HG02571 (cell line): ENCODE measurements at regions not wholly inside any gene's neighbourhood (a gene's known extent, or its start where the extent isn't known, plus 50 kb on each side); places are given as distances from the start of the nearest gene placed in this dataset.

Experiments
- ATAC-seq: cut with Tn5 transposase; IDR thresholded peaks from one replicate; pipeline ENCODE4 v1.9.1; 2021; ENCODE audit warnings: mild to moderate bottlenecking, moderate library complexity; ENCODE audit not compliant: unreplicated experiment

DNA sequence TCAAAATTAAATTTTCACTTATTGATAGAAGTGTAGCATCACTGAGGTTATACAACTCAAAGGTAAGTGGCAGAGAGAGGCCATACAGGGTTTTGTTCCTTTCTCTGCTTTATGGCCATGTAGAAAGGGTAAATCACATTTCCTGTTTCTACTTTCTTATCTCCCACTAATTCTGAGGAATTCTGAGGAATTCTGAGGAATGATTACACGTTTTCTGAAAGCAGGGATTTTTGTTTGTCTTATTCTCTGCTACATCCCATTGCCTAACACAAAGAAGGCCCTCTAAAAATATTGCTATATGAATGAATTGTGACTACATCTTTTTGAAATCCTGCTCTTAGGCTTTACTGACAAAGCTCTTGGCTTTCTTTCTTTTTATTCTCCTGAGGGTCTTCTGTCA is 516.9 kb upstream of the ZNF608 start:
- ATAC-seq, result no peak

DNA sequence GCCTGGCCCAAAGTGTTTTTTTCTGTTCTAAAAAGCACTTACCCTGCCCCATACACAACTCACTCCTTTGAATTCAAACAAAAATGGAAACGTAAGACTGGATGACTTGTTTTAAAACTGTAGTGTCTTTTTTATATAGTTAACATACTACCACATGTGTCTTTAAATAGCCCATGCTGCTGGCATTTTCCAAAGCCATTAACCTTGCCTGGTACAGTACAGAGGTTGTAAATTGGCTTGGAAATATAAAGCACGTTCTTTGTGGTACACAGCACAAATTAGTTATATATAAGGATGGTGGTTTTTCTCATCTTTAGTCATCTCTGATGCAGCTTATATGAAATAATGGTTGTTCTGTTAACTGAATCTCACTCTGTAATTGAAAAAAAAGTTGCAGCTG is 519.7 kb upstream of the ZNF608 start:
- ATAC-seq, result no peak

GRCh38 chr5:125267636-125268248 is 521.3 kb upstream of the ZNF608 start:
- no peak for ATAC-seq

DNA sequence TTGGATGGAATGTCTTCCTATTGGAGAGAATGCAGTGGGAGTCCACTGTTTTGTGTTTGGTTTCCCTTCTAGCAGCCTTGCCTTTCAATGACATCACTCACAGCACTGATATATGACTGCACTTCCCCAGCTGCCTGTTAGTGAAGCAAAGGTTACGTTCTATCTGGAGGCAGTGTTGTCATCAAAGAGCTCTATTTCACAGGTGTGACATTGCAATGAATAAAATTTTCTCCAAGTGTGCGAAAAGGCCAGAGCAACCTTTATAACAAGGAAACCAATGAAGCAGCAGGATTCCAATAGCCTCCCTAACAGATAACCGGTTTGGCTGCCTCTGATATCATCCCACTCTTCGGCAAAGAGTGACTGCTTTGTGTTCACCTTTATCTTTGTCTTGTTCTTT is 523.5 kb upstream of the ZNF608 start:
- no peak for ATAC-seq

GRCh38 chr5:125272357-125272756 is 525.9 kb upstream of the ZNF608 start:
- no peak for ATAC-seq

- no peak for ATAC-seq
Observed at GRCh38 chr5:125274211-125274610, 527.8 kb upstream of the ZNF608 start.

DNA sequence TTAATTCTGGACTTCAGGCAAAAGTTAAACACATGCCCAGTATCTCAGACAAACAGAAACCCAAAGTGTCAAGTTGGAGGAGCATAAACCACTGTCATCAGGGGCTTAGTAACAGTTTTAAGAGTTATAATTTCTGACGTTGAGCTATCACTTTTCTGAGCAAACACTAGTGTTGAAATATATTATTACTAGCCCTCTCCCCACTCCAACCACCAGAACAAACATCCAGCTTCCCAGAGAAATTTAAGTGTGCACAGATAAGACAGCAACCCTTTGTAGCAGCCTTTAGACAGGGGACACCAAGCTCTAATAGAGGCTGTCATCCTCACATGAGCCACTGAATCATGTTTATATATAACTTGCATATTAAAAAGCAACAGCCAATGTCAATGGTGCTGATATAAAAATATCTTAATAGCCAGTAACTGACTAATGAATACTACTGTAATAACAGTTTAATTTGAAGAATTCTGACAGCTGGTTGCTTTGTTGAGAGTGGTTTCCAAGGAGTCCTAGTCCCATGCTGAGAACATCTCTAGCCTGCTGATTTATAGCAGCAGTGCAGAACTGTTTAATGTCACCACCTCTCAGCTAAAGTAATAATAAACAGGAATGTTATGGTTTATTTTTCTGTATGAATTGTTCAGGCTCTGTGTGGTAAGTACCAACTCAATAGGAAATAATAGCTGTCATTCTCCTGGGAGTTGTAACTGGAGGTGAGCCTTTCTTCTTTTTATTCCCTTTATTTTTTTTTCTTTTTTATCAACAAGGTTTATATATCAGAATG is 528.7 kb upstream of the ZNF608 start:
- ATAC-seq, result no peak

DNA sequence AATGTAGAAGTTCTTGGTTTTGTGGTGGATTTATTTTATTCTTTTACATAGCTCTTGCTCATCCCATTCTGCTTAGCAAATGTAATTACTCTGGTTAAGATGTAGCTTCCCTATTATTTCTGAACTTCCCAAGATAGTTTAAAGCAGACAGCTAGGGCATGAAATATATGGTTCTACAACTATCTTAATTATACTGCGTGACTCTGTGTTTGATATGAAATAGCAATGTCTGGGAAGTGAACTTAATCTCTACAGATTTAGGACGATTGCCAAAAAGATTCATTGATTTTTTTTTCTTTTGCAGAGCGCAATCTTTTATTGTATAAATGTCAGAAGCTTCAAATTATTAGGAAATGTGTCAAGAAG is 529.3 kb upstream of the ZNF608 start:
- no peak for ATAC-seq

GRCh38 chr5:125276096-125276495 is 529.7 kb upstream of the ZNF608 start:
- ATAC-seq, result no peak

GRCh38 chr5:125277494-125278154 is 531.2 kb upstream of the ZNF608 start:
- no peak for ATAC-seq

DNA sequence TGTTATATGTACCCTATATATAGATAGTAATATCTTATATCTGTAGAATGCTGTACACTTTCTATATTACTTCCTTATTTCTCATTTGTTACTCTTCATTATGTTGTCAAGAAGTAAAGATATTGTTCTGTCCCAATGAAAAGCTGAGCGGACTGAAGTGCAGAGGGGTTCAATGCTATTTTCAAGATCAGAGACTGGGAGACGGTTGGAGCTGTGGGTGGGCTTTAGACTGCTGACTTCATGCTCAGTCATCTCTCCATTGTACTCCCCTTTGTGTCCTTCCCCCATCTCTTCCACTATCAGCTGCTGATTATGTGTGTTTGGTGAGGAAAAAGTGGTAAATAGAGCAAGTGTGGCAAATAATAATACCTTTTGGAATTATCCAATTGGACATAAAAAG is 532.3 kb upstream of the ZNF608 start:
- no peak for ATAC-seq

- no peak for ATAC-seq
Observed at GRCh38 chr5:125281667-125282066, 535.2 kb upstream of the ZNF608 start.

DNA sequence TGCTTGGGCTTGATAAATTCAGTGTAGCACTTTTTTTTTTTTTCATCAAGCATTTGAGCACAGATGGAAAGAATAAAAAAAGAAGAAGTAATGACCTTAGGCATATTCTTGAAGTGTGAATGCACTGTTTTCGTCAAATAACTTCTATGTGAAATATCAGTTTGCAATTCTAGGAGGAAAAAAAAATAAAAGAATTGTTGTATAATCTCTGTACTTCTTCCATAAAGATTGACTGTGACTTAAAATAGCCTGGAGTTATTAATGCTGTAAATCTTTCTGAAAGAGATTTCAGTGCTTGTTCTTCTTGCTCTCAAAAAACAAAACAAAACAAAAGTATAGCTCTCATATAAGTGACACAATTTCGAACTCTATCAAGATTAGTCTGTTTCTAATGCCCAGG is 536.9 kb upstream of the ZNF608 start:
- ATAC-seq, result no peak

DNA sequence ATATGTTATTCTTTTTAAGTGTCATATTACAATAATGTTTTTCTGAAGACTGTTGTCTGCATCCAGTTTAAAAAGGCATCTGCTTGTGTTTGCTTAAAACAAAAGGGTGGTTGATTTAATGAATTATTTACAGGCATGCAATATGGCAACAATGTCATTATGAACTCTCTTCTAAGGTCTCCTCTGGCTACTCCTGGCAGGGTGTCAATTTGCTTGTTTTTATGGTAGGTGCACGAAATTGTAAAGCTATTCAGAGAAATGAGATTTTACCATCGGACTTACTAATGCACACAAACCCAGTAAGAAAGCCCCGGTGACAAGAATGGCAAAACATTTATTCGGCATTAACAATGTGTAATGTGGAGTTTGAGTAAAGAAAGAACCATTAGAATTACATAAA is 539.8 kb upstream of the ZNF608 start:
- ATAC-seq, result no peak

DNA sequence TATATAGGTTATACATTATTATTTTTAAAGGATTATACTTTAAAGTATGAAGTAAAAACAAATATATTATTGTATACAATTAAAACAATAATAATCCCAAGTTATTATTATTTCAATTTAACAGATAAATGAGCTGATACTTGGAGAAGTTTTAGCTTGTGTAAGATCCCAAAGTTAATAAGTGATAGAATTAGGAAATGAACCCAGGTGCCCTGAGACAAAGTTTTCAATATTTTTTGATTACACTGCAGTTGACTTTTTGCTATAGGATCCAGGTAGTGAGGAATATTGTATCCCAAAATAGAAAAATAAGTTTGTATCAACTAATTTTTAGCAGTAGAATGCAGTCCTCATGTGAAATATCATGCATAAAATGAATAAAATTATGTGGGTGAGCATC is 543.2 kb upstream of the ZNF608 start:
- no peak for ATAC-seq

GRCh38 chr5:125290935-125291334 is 544.5 kb upstream of the ZNF608 start:
- no peak for ATAC-seq

GRCh38 chr5:125291447-125291846 is 545.0 kb upstream of the ZNF608 start:
- no peak for ATAC-seq

GRCh38 chr5:125293223-125293622 is 546.8 kb upstream of the ZNF608 start:
- ATAC-seq, result no peak

DNA sequence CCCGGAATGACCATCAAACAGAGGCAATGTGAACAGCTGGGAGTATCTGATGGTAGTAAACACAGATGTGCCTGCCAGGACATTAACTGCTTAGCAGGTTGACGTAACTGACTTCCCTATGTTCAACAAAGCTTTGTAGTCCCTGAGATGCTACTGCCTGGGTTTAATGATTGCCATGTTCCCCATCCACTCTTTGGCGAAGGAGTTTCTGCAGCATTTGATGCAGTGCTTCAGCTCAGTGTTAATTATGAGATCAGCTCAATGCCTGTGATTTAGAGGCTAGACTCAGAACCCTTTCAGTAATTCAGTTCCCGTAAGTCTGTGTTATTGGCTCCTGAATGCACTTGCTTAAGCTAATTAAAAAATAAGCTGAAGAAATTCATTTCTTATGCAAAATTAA is 547.3 kb upstream of the ZNF608 start:
- ATAC-seq, result no peak

GRCh38 chr5:125294844-125295243 is 548.4 kb upstream of the ZNF608 start:
- no peak for ATAC-seq

DNA sequence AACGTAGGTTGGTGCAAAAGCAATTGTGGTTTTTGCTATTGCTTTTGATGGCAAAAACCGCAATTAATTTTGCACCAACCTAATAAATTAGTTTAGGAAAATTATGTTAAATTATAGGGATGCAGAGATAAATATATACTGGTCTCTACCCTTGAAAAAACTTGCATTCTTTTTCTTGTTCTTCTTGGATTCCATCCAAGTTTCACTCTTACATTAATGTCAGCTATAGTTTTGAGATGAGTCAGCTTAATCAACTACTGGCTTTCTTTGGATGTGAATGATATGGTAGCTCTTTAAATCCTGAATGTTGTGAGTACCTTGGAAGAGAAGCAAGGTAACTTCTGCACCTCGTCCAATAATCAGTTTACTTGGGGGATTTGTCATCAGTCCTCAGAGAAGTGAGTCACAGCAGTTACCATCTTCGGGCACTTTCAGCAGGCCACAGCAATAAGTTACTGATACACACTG is 549.0 kb upstream of the ZNF608 start:
- ATAC-seq, result no peak

DNA sequence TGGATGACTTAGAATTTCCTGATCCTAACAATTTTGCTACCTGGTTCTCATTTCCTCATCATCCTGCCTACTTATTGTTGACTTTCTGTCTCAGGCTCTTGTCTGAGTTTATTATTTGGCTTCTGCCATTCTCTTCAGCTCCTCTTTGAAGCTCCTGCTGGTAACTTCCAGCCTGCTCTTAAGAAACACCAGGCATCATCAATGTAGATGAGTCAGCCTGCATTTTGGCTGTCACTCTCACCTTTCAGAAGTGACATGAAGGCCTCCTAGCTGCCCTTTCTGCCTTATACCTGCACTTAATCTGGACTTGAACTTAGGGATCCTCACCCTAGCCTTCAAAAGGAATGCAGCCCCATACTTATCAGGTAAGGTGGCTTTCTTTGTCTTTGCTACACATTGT is 551.8 kb upstream of the ZNF608 start:
- no peak for ATAC-seq
